GM21381 (cell line): ENCODE measurements at regions not wholly inside any gene's neighbourhood (a gene's known extent, or its start where the extent isn't known, plus 50 kb on each side); places are given as distances from the start of the nearest gene placed in this dataset.

ENCODE experiments used
- ATAC-seq: cut with Tn5 transposase; IDR thresholded peaks from one replicate; pipeline ENCODE4 v1.9.1; 2021; ENCODE audit warnings: mild to moderate bottlenecking, moderate library complexity; ENCODE audit not compliant: unreplicated experiment

GRCh38 chr5:71862507-71863060 is 143.5 kb downstream of the CARTPT start:
- ATAC-seq: no peak

GRCh38 chr5:71864730-71865601 is 145.9 kb downstream of the CARTPT start:
- no peak for ATAC-seq

- ATAC-seq: no peak
These were observed 146.7 kb downstream of the CARTPT start for GRCh38 chr5:71865665-71866320.

- no peak for ATAC-seq
These were observed 153.3 kb downstream of the CARTPT start for GRCh38 chr5:71872311-71872864.

GRCh38 chr5:71873191-71873591 is 154.1 kb downstream of the CARTPT start:
- ATAC-seq: no peak

- ATAC-seq: no peak
These were observed 155.4 kb downstream of the CARTPT start for GRCh38 chr5:71874521-71874920.

DNA sequence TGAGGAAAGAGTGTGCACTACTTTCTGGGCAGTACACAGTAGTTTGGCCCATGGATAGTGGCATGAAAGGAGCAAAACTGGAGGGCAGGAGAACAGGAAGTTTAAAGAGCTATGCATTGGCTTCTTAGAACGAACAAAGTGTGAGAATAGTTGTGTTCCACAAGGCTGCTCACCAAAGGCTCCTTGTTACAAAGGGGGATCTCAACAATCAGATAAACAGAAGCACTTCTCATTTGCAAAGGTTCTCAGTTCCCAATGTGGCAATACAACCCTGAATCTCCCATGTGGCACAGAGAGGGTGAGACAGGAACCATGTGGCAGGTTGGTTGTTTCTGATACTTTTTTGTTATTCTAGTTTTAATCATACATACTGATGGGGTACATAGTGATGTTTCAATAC is 158.4 kb downstream of the CARTPT start:
- no peak for ATAC-seq

DNA sequence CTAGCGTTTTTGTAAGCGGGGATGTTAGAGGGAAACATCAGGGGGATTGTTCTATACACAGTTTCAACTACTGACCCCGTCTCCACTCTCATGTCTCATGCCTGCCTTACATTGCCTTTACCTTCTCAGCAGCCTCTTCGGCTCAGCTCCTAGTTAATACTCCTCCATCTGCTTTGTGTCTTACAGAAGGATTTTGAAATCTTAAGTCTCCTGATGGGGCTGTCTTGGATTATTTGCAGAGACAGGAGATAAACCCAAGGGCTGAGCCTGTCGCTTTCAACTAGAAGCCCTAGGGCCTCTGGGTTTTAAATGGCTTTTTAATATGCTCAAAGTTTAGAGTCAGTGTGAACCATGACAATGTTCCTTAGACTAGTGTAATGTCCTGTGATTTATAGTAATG is 161.5 kb downstream of the CARTPT start:
- no peak for ATAC-seq

DNA sequence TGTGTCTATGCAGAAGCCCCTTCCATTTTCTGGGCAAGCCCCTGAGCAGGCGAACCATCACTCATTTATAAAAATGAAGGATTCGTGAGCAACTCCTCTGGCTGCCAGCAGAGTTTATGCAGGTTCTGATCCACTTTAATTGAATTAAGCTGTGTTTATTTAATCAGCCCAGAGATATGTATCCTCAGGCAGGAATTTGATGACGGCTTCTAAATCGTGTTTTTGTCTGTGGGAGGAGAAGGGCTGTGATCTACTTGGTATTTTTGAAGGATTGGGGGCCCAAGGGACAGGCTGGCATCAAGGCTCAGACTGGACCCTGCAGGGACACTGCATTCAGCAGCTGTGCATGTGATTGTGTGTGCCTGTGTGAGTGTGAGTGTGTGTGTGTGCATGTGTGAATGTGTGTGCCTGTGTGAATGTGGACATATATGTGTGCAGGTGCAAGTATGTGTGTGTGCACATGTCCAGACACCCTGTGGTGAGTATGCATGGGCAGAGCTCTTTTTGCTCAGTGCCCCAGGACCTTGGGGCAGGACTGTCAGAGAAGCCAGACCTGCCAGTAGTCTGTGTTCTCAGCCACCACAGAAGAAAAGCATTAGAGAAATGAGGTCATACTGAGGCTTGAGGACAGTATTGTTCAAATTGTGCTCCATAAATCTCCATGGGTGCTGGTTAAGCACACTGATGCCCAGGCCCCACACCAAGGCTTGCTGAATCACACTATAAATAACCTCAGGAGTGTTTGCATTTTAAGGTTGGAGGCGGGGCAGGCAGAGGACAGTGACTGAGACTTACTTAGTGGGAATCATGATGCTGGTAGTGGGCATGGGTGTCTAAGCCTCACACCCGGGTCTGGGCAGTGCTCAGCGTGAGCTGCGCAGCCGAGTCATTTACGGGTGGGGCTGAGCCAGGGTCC is 164.0 kb downstream of the CARTPT start:
- no peak for ATAC-seq

GRCh38 chr5:71883742-71884103 is 164.6 kb downstream of the CARTPT start:
- no peak for ATAC-seq

GRCh38 chr5:71884926-71885325 is 165.9 kb downstream of the CARTPT start:
- ATAC-seq: no peak

DNA sequence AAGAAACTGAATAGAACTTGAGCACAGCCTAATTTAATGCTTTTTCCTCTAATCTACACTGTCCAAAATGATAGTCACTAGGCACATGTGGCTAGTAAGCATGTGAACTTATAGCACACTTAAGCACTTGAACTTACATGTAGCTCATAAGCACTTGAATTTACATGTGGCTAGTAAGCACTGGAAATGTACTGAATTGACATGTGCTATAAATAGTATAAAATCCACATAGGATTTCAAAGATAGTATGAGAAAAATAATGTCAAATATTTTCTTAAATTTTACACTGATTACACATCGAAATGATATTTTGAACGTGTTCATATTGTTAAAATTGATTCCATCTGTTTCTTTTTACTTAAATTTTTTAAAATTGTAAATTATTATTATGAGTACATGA is 167.3 kb downstream of the CARTPT start:
- no peak for ATAC-seq

DNA sequence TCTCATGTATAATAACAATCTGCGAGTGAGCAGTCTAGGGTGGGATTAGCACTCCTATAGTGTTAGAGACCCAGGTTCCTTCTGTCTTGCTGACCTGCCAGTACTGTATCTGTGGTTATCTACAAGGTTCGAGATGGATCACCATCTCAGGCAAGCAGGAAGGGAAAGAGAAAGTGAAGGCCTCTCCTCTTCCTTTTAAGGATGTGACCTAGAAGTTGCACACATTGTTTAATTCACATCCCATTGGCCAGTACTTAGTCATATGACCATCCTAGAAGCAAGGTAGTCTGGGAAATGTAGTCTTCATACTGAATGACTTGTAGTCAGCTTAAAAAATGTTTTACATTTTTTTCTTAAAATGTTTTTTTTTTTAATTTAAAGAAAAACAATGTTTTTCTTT is 168.6 kb downstream of the CARTPT start:
- peak; percentile 97 for ATAC-seq

GRCh38 chr5:71891406-71891805 is 172.3 kb downstream of the CARTPT start:
- no peak for ATAC-seq

DNA sequence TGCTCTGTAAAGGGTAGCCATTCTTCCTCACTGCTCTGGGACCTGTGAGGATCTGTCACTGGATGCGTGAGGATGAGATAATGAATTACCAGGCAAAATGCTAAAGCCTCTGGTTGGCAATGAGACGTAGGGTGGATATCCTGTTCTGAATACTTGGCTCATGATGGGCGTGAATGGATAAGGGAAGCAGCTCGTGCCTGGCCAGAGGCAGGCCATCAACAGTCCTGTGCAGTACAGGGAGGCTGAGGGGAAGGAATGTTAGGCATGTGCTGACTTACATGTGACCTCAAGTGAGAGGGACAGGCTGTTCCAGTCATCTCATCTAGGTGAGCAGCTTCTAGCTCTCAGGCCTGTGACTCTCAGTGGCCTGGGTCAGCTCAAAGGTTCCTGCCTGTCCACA is 172.8 kb downstream of the CARTPT start:
- ATAC-seq: no peak

GRCh38 chr5:71892641-71893365 is 173.7 kb downstream of the CARTPT start:
- ATAC-seq: no peak

DNA sequence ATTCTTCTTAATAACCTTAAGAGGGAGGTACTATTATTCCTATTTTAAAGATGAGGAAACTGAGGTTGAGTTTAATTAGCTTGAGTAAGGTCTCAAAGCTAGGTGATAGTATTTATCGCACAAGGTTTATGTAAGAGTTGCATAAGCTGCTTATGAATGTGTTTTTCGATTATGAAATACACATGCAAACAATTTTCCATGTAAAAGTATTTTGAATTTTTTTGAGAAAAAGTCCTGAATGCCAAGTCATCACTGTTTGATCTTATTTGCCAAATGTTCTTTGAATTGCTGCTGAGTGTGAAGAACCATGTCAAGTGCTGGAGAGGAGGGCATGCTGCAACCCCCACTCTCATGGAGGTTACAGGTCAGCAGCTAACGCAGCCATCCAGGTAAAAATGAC is 174.4 kb downstream of the CARTPT start:
- ATAC-seq: no peak

DNA sequence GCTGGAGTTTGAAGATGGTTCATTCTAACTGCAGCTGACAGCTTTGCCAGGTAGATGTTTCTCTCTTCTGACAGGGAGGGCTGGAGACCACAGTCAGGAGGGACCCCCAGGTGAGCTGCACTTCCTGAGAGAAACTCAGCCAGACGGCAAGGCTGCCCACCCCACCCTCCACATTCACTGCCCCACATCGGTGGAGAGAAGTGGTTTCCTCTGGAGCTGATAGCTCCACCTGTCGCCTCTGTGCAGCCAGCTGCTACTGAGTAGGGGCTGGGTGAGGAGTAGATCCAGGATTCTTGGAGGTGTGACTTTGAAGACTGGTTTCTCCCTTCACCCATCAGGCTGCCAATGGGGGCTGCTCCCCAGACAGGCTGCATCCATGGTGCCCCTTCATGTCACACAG is 175.0 kb downstream of the CARTPT start:
- ATAC-seq: no peak

DNA sequence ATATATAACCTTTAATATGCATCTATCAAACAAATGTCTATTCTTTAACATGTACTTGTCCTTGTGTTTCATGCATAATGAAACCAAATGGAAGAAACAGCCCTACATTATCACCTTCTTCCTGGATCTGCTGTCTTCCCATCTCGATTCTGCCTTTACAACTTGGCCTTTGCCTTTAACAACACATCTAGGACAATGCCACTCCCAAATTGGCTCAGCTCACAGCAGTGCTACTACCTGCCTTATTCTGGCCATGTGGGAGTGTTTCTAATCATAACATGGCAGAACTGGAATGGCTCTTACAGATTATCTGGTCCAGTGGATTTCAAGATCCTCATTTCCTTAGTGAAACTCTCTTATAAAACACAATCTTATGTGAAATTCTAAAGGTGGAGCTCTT is 176.5 kb downstream of the CARTPT start:
- no peak for ATAC-seq

DNA sequence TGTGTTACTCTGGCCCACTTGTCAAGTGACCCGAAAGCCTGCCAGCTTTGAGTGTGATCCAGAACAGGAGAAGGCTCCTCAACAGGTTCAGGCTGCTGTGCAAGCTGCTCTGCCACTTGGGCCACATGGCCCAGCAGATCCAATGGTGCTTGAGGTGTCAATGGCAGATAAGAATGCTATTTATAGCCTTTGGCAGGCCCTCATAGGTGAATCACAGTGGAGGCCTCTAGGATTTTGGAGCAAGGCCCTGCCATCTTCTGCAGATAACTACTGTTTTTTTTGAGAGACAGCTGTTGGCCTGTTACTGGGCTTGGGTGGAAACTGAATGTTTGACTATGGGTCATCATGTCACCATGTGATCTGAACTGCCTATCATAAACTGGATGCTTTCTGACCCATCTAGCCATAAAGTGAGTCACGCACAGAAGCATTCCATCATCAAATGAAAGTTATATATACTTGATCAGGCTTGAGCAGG is 180.8 kb downstream of the CARTPT start:
- ATAC-seq: no peak
